ENCODE measurements at regions not wholly inside any gene's neighbourhood (a gene's known extent, or its start where the extent isn't known, plus 50 kb on each side); places are given as distances from the start of the nearest gene placed in this dataset.

DNA sequence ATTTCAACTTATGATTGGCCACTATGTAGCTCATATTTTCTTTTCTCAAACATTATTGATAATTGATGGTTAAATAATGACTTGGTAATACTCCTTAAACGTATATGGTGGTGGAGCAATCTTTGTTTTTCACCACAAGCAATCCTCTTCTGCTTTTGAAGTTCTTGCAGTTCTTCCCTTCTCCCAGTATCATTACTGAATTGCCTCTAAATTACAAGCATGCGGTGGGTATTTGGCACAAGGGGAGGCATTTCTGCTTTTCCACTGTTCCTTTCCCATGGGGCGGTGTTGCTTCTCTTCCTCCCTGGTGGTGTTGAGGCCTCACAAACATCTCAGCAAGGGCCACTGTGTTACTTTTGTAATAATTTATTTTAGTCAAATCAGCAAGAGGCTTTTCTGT lies 234.4 kb upstream of the RXFP2 start:
- TF ChIP-seq, protein P1, sequence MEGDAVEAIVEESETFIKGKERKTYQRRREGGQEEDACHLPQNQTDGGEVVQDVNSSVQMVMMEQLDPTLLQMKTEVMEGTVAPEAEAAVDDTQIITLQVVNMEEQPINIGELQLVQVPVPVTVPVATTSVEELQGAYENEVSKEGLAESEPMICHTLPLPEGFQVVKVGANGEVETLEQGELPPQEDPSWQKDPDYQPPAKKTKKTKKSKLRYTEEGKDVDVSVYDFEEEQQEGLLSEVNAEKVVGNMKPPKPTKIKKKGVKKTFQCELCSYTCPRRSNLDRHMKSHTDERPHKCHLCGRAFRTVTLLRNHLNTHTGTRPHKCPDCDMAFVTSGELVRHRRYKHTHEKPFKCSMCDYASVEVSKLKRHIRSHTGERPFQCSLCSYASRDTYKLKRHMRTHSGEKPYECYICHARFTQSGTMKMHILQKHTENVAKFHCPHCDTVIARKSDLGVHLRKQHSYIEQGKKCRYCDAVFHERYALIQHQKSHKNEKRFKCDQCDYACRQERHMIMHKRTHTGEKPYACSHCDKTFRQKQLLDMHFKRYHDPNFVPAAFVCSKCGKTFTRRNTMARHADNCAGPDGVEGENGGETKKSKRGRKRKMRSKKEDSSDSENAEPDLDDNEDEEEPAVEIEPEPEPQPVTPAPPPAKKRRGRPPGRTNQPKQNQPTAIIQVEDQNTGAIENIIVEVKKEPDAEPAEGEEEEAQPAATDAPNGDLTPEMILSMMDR (IDR thresholded peaks at IDR 0.05; ENCODE audit: extremely low read depth in 1 of 2, insufficient read depth in 1 of 2, low read depth in 1 of 2, low read length in 2 of 2), result no peak
- TF ChIP-seq POLR2A (IDR thresholded peaks at IDR 0.05; ENCODE audit: low read depth, low read length) (no peak), POLR2AphosphoS5 (IDR thresholded peaks at IDR 0.05; ENCODE audit: insufficient read depth, low read depth, low read length) (no peak), MYC (IDR thresholded peaks at IDR 0.05; ENCODE audit: low read depth, low read length) (no peak)

Data from endothelial cell of umbilical vein (primary cell).